ENCODE measurements at regions not wholly inside any gene's neighbourhood (a gene's known extent, or its start where the extent isn't known, plus 50 kb on each side); places are given as distances from the start of the nearest gene placed in this dataset.

DNA sequence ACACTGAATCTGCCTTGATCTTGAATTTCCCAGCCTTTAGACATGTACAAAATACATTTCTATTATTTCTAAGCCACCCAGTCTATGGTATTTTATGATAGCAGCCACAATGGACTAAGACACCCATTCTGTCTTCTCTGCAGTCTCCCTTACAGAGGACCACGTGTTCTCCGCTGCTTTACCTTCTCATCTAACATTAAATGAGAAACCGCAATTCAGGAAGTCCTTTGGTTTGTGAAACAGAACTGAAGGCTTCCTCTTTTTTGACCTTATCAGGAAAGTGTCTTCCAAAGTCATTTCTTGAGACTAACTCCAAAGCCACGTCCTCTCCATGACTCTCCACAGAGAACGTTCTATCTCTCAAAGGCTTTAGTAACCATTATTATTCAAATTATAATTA, 560.1 kb downstream of the OMA1 start:
- DNase-seq = no peak

GRCh38 chr1:57984277-57984676, 560.4 kb upstream of the DAB1 start:
- no peak for DNase-seq

DNA sequence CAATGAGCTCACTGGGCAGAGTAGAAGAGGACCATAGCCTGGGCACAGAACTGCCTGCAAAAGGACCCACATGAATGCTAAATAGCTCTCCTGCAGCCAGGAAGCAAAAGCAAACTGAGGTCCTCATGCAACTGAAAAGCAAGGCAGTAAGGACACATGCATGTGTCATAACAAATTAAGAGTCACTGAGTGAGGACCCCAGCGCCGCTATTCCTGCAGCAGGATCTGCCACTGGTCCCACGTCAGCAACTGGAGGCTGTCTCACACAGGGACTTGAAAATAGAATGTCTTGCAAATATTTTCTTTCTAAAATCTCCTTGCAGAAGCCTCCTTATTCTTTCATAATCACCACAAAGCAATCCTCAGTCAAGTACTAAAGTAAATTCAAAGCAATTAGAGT, 559.6 kb upstream of the DAB1 start:
- no peak for DNase-seq

DNA sequence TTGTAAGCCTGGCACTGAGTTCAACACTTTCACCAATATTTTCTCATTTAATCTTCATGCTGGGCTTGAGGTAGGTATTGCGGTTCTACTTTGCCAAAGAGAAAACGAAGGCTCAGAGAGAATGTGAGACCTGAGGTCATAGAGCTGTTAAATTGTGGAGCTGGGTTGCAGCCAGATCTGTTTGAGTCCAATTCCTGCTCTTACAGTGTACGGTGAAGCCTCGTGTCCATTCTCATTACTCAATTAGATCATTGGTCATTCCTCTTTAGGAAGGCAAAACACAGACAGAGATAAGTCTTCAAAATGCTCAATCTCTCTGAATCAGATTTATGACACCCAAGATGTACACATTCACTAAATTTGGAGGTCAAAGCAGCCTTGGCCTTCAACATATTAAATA, 559.0 kb upstream of the DAB1 start:
- no peak for DNase-seq

GRCh38 chr1:57976216-57976615, 552.4 kb upstream of the DAB1 start:
- DNase-seq = no peak

DNA sequence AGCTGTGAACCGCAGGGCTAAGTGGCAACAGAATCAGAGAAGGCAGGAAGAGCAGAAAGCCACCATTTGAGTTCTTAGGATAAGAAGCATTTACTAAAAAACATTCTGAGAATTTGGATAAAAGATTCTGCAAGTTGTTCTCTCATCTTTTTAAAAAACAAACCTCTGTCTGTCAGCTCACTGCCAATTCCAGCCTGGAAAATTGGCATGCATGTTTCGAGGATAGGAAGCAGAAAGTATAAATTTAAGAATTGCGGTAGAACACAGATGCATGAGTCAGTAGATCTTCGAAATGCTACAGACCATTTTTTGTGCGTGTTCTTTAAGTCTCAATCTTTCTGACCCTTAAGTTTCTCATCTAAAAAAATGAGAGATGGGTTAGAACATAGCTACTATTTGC, 544.5 kb upstream of the DAB1 start:
- no peak for DNase-seq

DNA sequence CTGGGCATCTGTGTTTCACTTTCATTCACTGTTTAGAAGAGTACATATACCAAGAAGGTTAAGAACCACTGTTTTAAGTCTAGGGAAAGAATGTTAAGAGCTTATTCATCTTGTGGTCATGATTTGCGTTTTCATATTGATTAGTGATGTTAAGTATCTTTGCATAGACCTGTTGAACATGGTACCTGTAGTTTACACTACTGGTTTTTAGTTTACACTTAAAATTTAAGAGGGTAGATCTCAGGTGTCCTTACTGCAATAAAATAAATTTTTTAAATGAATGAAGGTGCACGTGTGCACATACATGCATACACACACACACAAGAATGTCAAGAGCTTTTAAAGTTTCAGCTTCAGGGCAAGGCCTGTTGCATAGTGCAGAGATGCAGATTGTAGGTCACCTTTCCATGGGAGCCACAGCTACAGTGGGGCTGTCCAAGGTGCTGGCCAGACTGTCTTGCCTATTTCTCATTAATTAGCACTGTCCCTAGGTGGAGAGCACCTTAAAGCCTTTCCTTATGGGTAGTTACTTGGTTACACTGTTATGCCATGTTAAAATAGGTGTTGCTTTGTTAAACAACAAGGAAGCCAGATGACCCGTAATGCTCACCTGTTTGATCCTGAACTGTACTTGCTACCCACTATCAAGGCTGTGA, 543.0 kb upstream of the DAB1 start:
- DNase-seq = no peak

DNA sequence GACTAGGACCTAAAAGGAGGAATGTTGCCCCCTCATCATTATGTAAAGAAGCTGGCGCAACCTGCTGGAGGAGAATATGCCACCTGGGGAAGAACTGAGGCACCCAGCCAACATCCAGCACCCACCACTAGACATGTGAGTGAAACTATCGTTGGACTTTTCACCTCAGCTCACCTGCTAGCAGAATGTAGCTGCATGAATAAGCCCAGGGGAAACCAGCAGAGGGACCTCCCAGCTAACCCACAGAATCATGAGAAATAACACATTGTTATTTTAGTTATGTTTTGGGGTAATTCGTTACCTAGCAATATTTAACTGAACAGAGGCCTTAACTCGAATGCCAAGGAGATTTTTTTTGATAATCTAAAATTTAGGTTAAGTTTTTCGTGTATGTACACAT, 542.5 kb upstream of the DAB1 start:
- DNase-seq = no peak

DNA sequence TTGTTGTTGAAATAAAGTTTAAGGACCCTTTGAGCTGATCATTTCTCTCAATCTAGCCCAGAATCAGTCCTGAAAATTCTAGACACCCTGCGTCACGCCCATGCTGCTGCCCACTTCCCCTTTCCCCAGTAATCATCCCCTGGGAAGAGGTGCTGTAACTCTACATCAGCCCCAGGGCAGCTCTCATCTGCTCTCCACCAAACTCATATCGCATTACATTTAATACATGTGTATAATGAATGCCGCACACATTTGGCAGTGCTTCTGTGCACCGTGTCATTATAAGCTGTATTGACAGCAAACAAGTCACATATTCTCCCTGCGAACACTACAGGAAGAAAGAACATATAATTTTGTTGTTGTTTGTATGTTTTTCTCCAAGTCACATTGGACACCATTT, 539.7 kb upstream of the DAB1 start:
- no peak for DNase-seq

- DNase-seq = no peak
Observed at GRCh38 chr1:57959531-57960241, 535.8 kb upstream of the DAB1 start.

- DNase-seq = no peak
Observed at GRCh38 chr1:57957576-57957975, 533.7 kb upstream of the DAB1 start.

- no peak for DNase-seq
Observed at GRCh38 chr1:57951390-57951789, 527.5 kb upstream of the DAB1 start.

DNA sequence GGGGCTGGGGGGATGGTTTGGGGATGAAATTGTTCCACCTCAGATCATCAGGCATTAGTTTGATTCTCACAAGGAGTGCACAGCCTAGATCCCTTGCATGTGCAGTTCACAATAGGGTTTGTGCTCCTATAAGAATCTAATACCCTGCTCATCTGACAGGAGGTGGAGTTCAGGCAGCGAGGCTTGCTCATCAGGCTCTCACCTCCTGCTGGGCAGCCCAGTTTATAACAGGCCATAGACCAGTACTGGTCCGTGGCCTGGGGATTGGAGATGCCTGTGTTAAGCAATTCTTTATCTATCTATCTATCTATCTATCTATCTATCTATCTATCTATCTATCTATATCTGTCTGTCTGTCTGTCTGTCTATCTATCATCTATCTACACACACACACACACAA, 525.3 kb upstream of the DAB1 start:
- no peak for DNase-seq

- no peak for DNase-seq
Observed at GRCh38 chr1:57947471-57947870, 523.6 kb upstream of the DAB1 start.

DNA sequence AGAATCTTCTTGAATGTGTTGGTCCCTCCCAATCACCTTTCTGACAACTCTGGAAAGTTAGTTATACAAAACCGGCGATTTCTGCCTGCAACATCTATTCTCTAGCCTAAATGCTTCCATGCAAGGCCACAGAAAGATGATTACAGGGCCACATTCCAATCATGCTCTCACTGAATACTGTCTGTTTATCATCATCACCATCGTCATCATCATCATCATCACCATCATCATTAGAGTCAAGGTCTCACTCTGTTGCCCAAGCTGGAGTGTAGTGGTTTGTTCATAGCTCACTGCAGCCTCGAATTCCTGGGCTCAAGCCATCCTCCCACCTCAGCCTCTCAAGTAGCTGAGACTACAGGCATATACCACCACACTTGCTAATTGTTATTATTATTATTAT, 521.2 kb upstream of the DAB1 start:
- no peak for DNase-seq

DNA sequence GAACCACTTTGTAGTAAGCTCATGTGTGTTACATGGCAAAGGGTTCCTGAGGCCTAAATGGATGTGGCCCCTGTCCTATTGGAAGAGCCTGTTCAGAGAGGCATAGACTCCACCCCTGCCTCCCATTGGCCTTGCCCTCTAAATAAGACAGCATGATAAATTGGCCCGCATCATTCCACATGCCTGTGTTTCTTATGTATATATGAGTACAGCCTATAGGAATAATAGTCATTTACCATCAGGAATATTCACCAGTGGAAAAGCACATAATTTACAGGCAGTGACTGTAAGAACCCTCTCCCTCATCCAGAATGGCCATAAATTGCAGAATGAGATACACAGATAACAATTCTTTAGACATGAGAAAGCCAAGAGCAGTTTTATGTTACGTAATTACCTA, 519.5 kb upstream of the DAB1 start:
- no peak for DNase-seq

GRCh38 chr1:57934745-57935144, 510.9 kb upstream of the DAB1 start:
- DNase-seq = no peak

DNA sequence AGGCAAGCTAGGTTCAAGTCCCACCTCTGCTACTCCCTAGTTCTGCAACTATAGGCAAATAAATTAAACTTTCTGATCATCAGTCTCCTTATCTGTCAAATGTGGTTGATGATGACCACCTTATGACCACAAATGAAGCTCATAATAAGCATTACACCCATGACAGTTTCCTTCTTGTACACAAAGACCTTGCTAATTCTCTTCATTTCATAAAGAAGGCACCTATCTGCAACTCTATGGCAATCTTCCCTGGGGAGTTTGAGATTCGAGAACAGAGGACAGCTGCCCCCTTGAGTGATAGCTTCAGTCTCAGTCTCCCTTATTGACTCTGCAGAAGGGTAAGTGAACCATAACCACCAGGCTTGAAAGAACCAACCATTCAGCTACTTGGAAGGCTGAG, 503.1 kb upstream of the DAB1 start:
- DNase-seq = no peak

DNA sequence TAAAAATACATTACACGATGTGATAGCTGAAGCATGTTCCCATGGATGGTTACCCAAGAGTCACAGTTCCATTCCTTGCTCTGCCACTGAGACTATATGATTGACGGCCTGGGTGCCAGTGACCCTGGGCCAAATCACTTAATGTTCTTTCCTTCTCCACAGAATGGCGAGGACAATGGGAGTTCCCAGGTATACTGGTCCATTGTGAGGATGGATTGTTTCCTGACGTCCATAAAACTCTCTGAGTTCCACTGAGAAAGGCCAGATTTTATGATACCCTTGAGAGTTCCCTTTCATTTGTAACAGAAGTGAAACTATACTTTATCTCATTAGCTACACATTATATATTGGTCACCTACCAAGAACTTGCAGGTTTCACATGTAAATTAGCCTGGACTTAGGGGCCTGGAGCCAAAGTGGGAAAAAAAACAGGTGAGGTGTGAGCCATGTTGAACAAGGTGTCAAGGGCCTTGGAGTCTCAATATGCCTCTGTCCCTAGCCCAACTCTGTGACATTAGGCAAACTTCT, 502.2 kb upstream of the DAB1 start:
- no peak for DNase-seq

- no peak for DNase-seq
Observed at GRCh38 chr1:57925226-57925625, 501.4 kb upstream of the DAB1 start.

DNA sequence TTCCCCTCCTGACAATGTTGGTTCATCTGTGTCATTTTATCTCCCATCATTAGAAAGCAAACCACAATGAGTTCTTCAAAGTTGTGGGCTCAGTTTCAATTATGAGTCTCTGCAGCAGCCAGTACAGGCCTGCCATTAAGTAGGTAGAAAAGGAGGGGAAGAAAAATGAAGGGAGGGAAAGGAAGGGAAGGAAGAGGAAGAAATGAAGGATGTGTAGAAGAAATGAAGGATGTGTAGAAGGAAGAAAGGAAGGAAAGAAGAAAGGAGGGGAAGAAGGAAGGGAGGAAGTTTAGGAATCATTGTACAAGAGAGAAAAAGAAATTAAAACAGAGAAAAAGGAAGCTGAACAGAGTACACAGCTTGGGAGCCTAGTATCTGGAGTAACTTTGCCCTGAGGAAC, 498.3 kb upstream of the DAB1 start:
- no peak for DNase-seq

GRCh38 chr1:57916041-57916440, 492.2 kb upstream of the DAB1 start:
- no peak for DNase-seq

GRCh38 chr1:57911427-57911826, 487.6 kb upstream of the DAB1 start:
- DNase-seq = no peak

DNA sequence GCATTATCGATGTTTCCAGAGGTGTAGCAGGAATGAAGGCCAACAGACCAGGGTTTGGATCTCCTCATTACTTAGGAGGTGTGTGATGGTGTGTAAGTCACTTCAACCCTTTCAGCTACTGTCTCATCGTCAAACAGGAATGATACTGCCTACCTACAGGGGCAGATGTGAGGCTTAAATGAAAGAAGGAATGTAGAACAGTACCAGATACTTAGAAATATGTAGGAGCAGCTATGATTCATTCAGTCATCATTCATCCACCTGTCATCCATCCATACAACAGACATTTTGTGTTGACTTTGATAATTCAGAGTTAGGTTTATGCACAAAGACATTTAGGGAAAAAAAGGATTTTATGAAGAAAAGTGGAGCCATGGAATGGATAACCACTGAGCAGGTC, 486.9 kb upstream of the DAB1 start:
- no peak for DNase-seq

DNA sequence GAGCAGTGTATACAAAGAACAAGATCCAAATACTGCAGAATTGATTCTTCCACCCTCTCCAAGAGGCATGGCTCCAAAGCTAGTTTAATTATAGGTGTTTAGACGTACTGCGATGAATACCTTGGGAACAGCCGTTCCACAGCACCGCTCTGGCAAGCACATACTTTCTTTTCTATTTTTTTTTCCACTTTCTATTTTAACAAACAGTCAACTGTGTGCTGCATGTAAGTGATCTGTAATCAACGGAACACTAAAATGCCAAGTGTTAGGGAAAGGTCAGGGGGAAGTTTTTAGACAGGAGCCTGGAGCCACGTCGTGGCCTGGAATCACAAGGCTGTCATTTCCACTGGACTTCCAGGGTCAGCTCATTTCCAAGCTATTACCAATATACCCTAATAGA, 486.4 kb upstream of the DAB1 start:
- DNase-seq = no peak
